Breast epithelium (tissue), 3 donors: ENCODE measurements at regions not wholly inside any gene's neighbourhood (a gene's known extent, or its start where the extent isn't known, plus 50 kb on each side); places are given as distances from the start of the nearest gene placed in this dataset.

Experiments used
- POLR2AphosphoS5 ChIP-seq, 3 donors: sonication (generic); formaldehyde crosslinking; IDR thresholded peaks; one replicate each; pipeline ENCODE4 v1.6.1; 2017; ENCODE audit warnings: antibody characterized with exemption in 3 of 3
- TF ChIP-seq, protein P1 (sequence below), 3 donors: fragments of 450-650 bp; IDR thresholded peaks; one replicate each; pipeline ENCODE4 v1.5.1; 2016 to 2017; ENCODE audit warnings: antibody characterized with exemption in 3 of 3, mild to moderate bottlenecking in 3 of 3, moderate library complexity in 3 of 3

GRCh38 chr18:43181711-43182110 is 66.2 kb upstream of the RIT2 start:
- TF ChIP-seq, protein P1, sequence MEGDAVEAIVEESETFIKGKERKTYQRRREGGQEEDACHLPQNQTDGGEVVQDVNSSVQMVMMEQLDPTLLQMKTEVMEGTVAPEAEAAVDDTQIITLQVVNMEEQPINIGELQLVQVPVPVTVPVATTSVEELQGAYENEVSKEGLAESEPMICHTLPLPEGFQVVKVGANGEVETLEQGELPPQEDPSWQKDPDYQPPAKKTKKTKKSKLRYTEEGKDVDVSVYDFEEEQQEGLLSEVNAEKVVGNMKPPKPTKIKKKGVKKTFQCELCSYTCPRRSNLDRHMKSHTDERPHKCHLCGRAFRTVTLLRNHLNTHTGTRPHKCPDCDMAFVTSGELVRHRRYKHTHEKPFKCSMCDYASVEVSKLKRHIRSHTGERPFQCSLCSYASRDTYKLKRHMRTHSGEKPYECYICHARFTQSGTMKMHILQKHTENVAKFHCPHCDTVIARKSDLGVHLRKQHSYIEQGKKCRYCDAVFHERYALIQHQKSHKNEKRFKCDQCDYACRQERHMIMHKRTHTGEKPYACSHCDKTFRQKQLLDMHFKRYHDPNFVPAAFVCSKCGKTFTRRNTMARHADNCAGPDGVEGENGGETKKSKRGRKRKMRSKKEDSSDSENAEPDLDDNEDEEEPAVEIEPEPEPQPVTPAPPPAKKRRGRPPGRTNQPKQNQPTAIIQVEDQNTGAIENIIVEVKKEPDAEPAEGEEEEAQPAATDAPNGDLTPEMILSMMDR (IDR thresholded peaks at IDR 0.05): no peak
- no peak for TF ChIP-seq POLR2AphosphoS5 (IDR thresholded peaks at IDR 0.05)
